Keratinocyte (primary cell): ENCODE measurements at regions not wholly inside any gene's neighbourhood (a gene's known extent, or its start where the extent isn't known, plus 50 kb on each side); places are given as distances from the start of the nearest gene placed in this dataset.

Source experiments
- DNase-seq: peaks from one replicate; pipeline ENCODE4 v3.0.0-alpha.2; 2011; ENCODE audit warnings: low read depth, missing footprints, low spot score
- FAIRE-seq: peaks from 2 replicates; lab custom pipeline; 2011; peaks lifted over from hg19 to GRCh38; lab: Jason Lieb, UNC
- H2AFZ ChIP-seq: 2 replicates; pipeline ENCODE4 v1.6.0; 2012; ENCODE audit warnings: low read length, control low read depth, inconsistent platforms; ENCODE audit not compliant: control insufficient read depth
- H3K27ac ChIP-seq: 2 replicates; pipeline ENCODE4 v1.5.1; 2011; ENCODE audit warnings: low read length; ENCODE audit not compliant: control insufficient read depth, insufficient read depth
- H3K27me3 ChIP-seq: 3 replicates; pipeline ENCODE4 v1.6.0; 2011; ENCODE audit warnings: low read length; ENCODE audit not compliant: control insufficient read depth, insufficient read depth; ENCODE audit errors: extremely low read depth
- H3K36me3 ChIP-seq, 2 experiments: 2 replicates in 1 of 2; 3 replicates in 1 of 2; pipeline ENCODE4 v1.5.1; 2011; ENCODE audit warnings: low read length in 2 of 2, mild to moderate bottlenecking in 1 of 2; ENCODE audit not compliant: control insufficient read depth in 2 of 2, insufficient read depth in 2 of 2; ENCODE audit errors: extremely low read depth in 1 of 2
- H3K4me1 ChIP-seq: 3 replicates; pipeline ENCODE4 v1.5.1; 2011; ENCODE audit warnings: low read length; ENCODE audit not compliant: control insufficient read depth, insufficient read depth; ENCODE audit errors: extremely low read depth
- H3K4me2 ChIP-seq: 3 replicates; pipeline ENCODE4 v1.6.0; 2011; ENCODE audit warnings: low read depth, low read length; ENCODE audit not compliant: control insufficient read depth, insufficient read depth; ENCODE audit errors: extremely low read depth
- H3K4me3 ChIP-seq, 3 experiments: fragments of 200-600 bp in 1 of 3; sonication (generic) in 1 of 3; 2 replicates in 2 of 3; 3 replicates in 1 of 3; pipeline ENCODE4 v1.5.1; 2011 to 2016; ENCODE audit warnings: low read length in 3 of 3, mild to moderate bottlenecking in 3 of 3, control low read depth in 2 of 3, inconsistent platforms in 1 of 3, low read depth in 1 of 3, mixed read lengths in 1 of 3, mixed run types in 1 of 3, moderate library complexity in 1 of 3; ENCODE audit not compliant: control insufficient read depth in 2 of 3, insufficient read depth in 2 of 3; ENCODE audit errors: extremely low read depth in 1 of 3
- H3K79me2 ChIP-seq: 2 replicates; pipeline ENCODE4 v1.6.0; 2012; ENCODE audit warnings: low read length; ENCODE audit not compliant: control insufficient read depth, insufficient read depth
- H3K9ac ChIP-seq: 3 replicates; pipeline ENCODE4 v1.6.0; 2011; ENCODE audit warnings: low read length; ENCODE audit not compliant: control insufficient read depth, insufficient read depth; ENCODE audit errors: extremely low read depth
- H3K9me1 ChIP-seq: 3 replicates; pipeline ENCODE4 v1.6.0; 2011; ENCODE audit warnings: low read length; ENCODE audit not compliant: control insufficient read depth, insufficient read depth; ENCODE audit errors: extremely low read depth
- H3K9me3 ChIP-seq: 2 replicates; pipeline ENCODE4 v1.5.1; 2012; ENCODE audit warnings: low read depth, low read length; ENCODE audit not compliant: control insufficient read depth
- H4K20me1 ChIP-seq: 3 replicates; pipeline ENCODE4 v1.6.0; 2011; ENCODE audit warnings: low read length; ENCODE audit not compliant: control insufficient read depth, insufficient read depth; ENCODE audit errors: extremely low read depth
- CTCF ChIP-seq, 3 experiments: IDR thresholded peaks in 1 of 3; conservative IDR thresholded peaks in 1 of 3; optimal IDR thresholded peaks in 1 of 3; 2 replicates in 2 of 3; 3 replicates in 1 of 3; pipeline versions ENCODE3 to v1.5.1; 2011; ENCODE audit warnings: low read length in 3 of 3, mild to moderate bottlenecking in 3 of 3, moderate library complexity in 2 of 3, control low read depth in 1 of 3, inconsistent platforms in 1 of 3; ENCODE audit not compliant: insufficient read depth in 2 of 3; ENCODE audit errors: extremely low read depth in 1 of 3
- EZH2 ChIP-seq: IDR thresholded peaks from one replicate; pipeline ENCODE4 v1.6.1; 2012; ENCODE audit warnings: inconsistent platforms, mild to moderate bottlenecking, low read length, moderate library complexity
- dilution Hi-C: fragments of 300-500 bp; cut with MboI; formaldehyde crosslinking; loops from one replicate; pipeline ENCODE4 v1.7.0; 2020; ENCODE audit warnings: low sequenced_read_pairs; ENCODE audit not compliant: extremely low pct_ligation_motif_present

DNA sequence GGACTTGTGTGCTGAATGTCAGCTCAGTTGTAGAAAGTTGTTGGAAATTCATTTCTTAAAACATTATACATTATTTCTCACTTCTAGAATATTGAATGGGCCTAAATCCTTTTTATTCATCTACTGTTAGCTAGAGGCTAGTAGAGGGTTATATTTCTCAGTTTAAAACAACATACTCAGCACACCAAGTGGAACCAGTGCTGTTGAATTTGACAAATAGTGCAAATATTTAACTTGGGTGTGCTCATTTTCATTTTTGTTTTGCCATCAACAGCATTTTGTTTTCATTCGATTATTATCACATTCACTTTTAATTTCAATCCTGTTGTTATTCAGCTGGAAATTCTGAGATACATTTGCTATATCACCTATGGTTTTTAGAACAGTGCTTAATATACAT lies 269.4 kb upstream of the PEX5L start:
- Histone ChIP-seq H3K79me2 (no peaks in the 10 kb centered on the region), H3K9me1 (no peaks in the 10 kb centered on the region), H3K4me2 (no peak overlapping the region), H2AFZ (no peak overlapping the region), H3K9me3 (no peaks in the 10 kb centered on the region), H3K27me3 (no peaks in the 10 kb centered on the region), H3K9ac (no peak overlapping the region), H3K4me1 (no peaks in the 10 kb centered on the region), H4K20me1 (no peaks in the 10 kb centered on the region), H3K4me3 (no peak overlapping the region), H3K36me3 (no peaks in the 10 kb centered on the region), H3K27ac (no peak overlapping the region)
- dilution Hi-C loops = no loop called here
- no peak for TF ChIP-seq EZH2
- FAIRE-seq = no peak
- no peak for DNase-seq

GRCh38 chr3:180306691-180307090 lies 270.0 kb upstream of the PEX5L start:
- Histone ChIP-seq H3K9me1 (no peaks in the 10 kb centered on the region), H3K36me3 (no peaks in the 10 kb centered on the region), H3K9ac (no peak overlapping the region), H3K27me3 (no peaks in the 10 kb centered on the region), H3K27ac (no peak overlapping the region), H2AFZ (no peak overlapping the region), H3K9me3 (no peaks in the 10 kb centered on the region), H3K4me1 (no peaks in the 10 kb centered on the region), H4K20me1 (no peaks in the 10 kb centered on the region), H3K4me2 (no peak overlapping the region), H3K79me2 (no peaks in the 10 kb centered on the region), H3K4me3 (no peak overlapping the region)
- DNase-seq (peak; percentile 4), FAIRE-seq (no peak)
- TF ChIP-seq CTCF (optimal IDR thresholded peaks at IDR 0.05 in 1 of 3, IDR thresholded peaks at IDR 0.05 in 1 of 3, conservative IDR thresholded peaks at IDR 0.05 in 1 of 3; ENCODE audit: extremely low read depth in 1 of 3, insufficient read depth in 2 of 3, low read length in 3 of 3) = no peak
- TF ChIP-seq EZH2 = no peak
- dilution Hi-C loops = no loop called here

GRCh38 chr3:180311242-180311641 lies 274.5 kb upstream of the PEX5L start:
- Histone ChIP-seq H3K4me2 (no peak overlapping the region), H2AFZ (no peak overlapping the region), H3K27me3 (no peaks in the 10 kb centered on the region), H3K9ac (no peak overlapping the region), H3K9me3 (no peaks in the 10 kb centered on the region), H3K4me3 (no peak overlapping the region), H3K9me1 (no peaks in the 10 kb centered on the region), H3K4me1 (no peaks in the 10 kb centered on the region), H4K20me1 (no peaks in the 10 kb centered on the region), H3K27ac (no peak overlapping the region), H3K79me2 (no peaks in the 10 kb centered on the region), H3K36me3 (no peaks in the 10 kb centered on the region)
- no peak for DNase-seq
- dilution Hi-C loops = no loop called here
- FAIRE-seq = no peak
- TF ChIP-seq EZH2 (no peak), CTCF (optimal IDR thresholded peaks at IDR 0.05 in 1 of 3, IDR thresholded peaks at IDR 0.05 in 1 of 3, conservative IDR thresholded peaks at IDR 0.05 in 1 of 3; ENCODE audit: extremely low read depth in 1 of 3, insufficient read depth in 2 of 3, low read length in 3 of 3) (no peak)
